Colonic mucosa (tissue), 4 donors: ENCODE measurements at regions not wholly inside any gene's neighbourhood (a gene's known extent, or its start where the extent isn't known, plus 50 kb on each side); places are given as distances from the start of the nearest gene placed in this dataset.

ENCODE experiments used
- DNase-seq: peaks from one replicate; pipeline ENCODE4 v3.0.0-alpha.2; 2020
- H3K27ac ChIP-seq: fragments of 200-600 bp; one replicate; pipeline ENCODE4 v1.8.0; 2021
- H3K27me3 ChIP-seq: fragments of 200-600 bp; one replicate; pipeline ENCODE4 v1.8.0; 2021
- H3K36me3 ChIP-seq: fragments of 200-600 bp; one replicate; pipeline ENCODE4 v1.8.0; 2021
- H3K4me1 ChIP-seq: fragments of 200-600 bp; one replicate; pipeline ENCODE4 v1.8.0; 2021; ENCODE audit warnings: mild to moderate bottlenecking
- H3K4me3 ChIP-seq: fragments of 200-600 bp; one replicate; pipeline ENCODE4 v1.8.0; 2021
- H3K9ac ChIP-seq, 2 donors: one replicate each; pipeline ENCODE4 v1.7.0; 2013; ENCODE audit warnings: control low read depth in 2 of 2, low read depth in 2 of 2, low read length in 2 of 2
- H3K9me3 ChIP-seq: fragments of 200-600 bp; one replicate; pipeline ENCODE4 v1.8.0; 2021
- intact Hi-C: fragments of 100-400 bp; cut with DNase I; formaldehyde crosslinking; loops from one replicate; pipeline ENCODE4 v1.14.1; 2022
- TF ChIP-seq, protein P1 (sequence below): fragments of 200-600 bp; IDR thresholded peaks from one replicate; pipeline ENCODE4 v1.8.0; 2022; ENCODE audit warnings: antibody characterized with exemption, mild to moderate bottlenecking
- donor health status: healthy.
- donor health status: DM: no; HTN: no; CAD: no.
- donor health status: DM: no; HTN: no; CAD: no.

DNA sequence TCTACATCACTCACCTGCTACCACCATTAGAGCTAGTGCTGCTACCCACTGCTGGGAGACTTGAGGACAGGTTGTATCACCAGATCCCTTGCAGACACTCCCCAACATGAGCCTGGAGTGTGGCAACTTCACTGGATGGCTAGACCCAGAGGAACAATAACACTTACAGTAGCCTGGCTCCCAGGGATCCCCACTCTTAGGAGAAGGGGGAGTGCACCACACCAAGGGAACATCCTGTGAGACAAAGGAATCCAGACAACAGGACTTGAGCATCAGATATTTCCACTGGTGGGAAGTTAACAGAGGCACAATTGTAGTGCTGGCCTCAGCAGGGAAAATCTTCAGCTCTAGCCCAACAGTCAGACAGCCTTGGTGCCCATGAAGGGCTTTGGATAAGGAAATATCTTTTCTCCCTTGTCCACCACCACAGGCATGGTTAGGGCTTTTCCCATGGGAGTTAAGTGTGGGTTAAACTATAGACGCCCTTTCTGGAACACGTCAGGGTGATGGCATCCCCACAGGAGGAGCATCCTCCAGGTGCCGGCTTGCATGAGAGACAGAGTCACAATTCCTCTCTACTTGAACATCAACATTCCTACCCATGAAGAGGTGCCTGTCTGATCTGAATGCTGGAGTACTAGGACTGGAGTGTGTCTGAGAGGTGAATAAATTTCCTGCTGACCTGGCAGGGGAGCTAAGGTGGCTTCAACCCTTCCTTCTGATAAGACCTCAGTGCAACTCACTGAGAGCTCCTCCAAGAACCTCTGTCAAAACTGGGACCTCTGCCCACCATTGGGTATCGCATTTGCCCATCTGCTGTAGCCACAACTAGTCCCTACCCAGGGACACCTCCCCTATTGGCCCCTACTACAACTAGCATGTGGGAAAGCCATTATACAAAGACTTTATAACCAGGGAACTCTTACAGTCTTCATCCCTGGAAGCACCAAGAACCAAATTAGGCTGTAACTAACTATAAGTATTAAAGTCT, 55.4 kb upstream of the SIRPG start:
- no peak for DNase-seq
- Histone ChIP-seq H3K9ac (no peak overlapping the region), H3K4me1 (no peaks in the 10 kb centered on the region), H3K27me3 (no peaks in the 10 kb centered on the region), H3K27ac (no peak overlapping the region), H3K4me3 (no peak overlapping the region), H3K36me3 (no peaks in the 10 kb centered on the region), H3K9me3 (no peaks in the 10 kb centered on the region)
- TF ChIP-seq, protein P1, sequence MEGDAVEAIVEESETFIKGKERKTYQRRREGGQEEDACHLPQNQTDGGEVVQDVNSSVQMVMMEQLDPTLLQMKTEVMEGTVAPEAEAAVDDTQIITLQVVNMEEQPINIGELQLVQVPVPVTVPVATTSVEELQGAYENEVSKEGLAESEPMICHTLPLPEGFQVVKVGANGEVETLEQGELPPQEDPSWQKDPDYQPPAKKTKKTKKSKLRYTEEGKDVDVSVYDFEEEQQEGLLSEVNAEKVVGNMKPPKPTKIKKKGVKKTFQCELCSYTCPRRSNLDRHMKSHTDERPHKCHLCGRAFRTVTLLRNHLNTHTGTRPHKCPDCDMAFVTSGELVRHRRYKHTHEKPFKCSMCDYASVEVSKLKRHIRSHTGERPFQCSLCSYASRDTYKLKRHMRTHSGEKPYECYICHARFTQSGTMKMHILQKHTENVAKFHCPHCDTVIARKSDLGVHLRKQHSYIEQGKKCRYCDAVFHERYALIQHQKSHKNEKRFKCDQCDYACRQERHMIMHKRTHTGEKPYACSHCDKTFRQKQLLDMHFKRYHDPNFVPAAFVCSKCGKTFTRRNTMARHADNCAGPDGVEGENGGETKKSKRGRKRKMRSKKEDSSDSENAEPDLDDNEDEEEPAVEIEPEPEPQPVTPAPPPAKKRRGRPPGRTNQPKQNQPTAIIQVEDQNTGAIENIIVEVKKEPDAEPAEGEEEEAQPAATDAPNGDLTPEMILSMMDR = no peak
- intact Hi-C loops = no loop called here

DNA sequence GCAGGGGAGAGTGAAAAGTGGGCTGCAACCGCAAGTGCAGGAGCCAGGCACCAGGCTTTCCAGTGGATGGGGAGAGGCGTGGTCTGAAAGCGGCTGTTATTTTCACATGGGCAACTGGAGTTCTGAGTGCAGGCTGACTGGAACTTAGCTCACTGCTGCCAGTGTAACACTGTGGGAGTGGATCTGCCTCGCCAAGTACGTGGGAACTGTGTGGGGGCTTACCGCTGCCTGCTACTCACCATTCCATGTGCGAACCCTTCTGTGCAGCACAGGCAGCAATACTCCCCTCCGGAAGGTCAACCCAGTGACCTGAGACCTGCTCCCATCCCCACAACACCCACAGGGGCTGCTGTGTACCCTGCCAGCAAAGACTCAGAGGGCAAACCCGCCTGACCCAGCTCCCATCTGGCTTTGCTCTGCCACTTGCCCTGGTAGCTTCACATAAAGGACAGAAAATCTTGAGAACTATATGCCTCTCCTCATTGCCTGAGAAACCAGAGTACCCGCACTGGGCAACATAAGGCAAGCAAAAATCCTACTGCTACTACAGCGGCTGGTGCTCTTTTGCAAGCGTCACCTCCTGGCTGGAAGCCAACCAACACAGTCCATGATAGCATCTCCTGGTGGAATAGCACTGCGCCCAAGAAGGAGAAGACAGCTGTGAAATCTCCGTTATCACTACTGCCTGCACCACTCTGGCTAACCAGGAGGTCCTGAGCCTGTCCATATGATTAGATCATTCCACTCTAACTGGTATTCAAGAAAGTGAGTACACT, 54.4 kb upstream of the SIRPG start:
- no peaks in the 10 kb centered on the region for H3K9me3 ChIP-seq
- H3K27ac ChIP-seq = no peak overlapping the region
- H3K27me3 ChIP-seq = no peaks in the 10 kb centered on the region
- H3K36me3 ChIP-seq = no peaks in the 10 kb centered on the region
- TF ChIP-seq, protein P1 = no peak
- intact Hi-C loops = no loop called here
- H3K4me3 ChIP-seq = no peak overlapping the region
- no peak for DNase-seq
- no peaks in the 10 kb centered on the region for H3K4me1 ChIP-seq
- no peak overlapping the region for H3K9ac ChIP-seq

DNA sequence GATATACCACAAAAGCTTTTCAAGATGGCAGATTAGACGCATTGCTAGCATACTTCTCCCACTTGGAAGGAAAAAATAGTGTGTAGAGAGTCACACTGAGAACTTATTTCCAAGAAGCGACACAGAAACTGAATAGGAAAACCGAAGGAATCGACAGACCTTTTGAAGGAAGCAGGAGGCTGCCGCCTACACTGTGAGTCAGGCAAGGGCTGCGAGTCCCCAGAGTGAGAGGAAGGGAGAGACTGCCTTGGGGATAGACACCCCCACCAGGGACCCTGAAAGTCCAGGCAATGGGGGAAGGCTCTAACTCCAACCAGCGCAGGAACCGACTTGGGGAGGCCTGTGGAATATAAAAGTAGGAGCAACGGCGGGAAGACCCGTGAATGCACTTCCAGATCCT, 53.7 kb upstream of the SIRPG start:
- H3K4me1 ChIP-seq = no peaks in the 10 kb centered on the region
- no peaks in the 10 kb centered on the region for H3K9me3 ChIP-seq
- DNase-seq = no peak
- H3K27ac ChIP-seq = no peak overlapping the region
- intact Hi-C loops = no loop called here
- H3K36me3 ChIP-seq = no peaks in the 10 kb centered on the region
- TF ChIP-seq, protein P1 = no peak
- no peaks in the 10 kb centered on the region for H3K27me3 ChIP-seq
- H3K9ac ChIP-seq = no peak overlapping the region
- no peak overlapping the region for H3K4me3 ChIP-seq

DNA sequence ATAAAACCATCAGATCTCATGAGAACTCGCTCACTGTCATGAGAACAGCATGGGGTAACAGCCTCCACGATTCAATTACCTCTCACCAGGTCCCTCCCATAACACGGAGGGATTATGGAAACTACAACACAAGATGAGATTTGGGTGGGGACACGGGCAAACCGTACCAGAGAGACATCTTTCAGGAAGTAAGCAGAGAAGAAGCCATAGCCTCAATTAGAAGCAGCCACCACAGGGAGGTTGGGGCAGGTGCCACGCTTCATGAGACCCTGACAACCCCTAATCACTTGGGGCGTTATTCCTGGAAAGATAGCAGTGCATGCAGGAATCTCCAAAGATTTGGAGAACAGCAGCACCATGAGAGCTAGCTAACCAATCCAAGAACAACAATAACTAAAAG, 52.9 kb upstream of the SIRPG start:
- Histone ChIP-seq H3K9ac (no peak overlapping the region), H3K27ac (no peak overlapping the region), H3K4me3 (no peak overlapping the region), H3K9me3 (no peaks in the 10 kb centered on the region), H3K27me3 (no peaks in the 10 kb centered on the region), H3K36me3 (no peaks in the 10 kb centered on the region), H3K4me1 (no peaks in the 10 kb centered on the region)
- intact Hi-C loops = no loop called here
- TF ChIP-seq, protein P1 = no peak
- DNase-seq = no peak

DNA sequence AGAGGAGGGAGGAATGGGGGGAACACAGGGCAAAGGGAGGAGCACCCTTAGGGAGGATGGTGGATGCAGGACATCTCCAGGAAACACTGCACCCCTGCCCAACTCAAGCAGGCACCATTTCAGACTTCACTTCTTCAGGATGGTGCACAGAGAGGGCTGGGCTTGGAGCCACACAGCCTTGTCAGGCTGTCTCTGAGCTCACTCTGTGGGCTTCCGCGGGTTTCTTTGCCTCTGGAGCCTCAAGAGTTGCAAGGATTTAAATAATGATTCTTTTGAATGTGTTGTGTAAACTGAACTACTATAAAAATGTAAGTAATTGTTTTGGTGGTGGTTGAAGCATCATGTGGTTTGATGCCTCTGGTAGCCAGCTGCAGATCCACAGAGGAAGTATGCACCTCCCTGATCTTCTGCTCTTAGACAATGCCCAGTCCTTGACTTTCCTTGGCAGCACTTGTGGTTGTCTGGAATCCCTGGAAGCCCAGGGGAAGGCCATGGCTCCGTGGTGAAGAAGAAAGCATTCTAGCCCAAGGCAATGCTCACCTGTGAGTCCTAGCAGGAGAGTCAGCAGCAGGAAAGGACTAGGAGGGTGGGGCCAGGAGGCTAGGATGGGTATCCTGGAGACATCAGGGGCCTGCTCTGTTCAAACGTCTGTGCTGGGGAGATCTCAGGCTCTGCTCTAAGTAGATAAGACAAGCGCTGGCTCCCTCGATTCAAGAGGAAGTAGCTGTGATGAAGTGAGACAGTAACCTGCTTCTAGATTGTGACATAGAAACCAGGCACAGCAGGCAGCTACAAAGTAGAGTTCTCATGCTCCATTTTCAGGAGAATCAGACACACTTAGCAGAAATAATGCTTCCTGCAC, 50.2 kb upstream of the SIRPG start:
- H3K36me3 ChIP-seq = no peaks in the 10 kb centered on the region
- no peaks in the 10 kb centered on the region for H3K9me3 ChIP-seq
- no peak overlapping the region for H3K27ac ChIP-seq
- intact Hi-C loops = no loop called here
- no peak for DNase-seq
- TF ChIP-seq, protein P1 = no peak
- no peaks in the 10 kb centered on the region for H3K4me1 ChIP-seq
- H3K4me3 ChIP-seq = no peak overlapping the region
- no peak overlapping the region for H3K9ac ChIP-seq
- H3K27me3 ChIP-seq = no peaks in the 10 kb centered on the region
